ENCODE measurements at regions not wholly inside any gene's neighbourhood (a gene's known extent, or its start where the extent isn't known, plus 50 kb on each side); places are given as distances from the start of the nearest gene placed in this dataset.

GRCh38 chr4:22070256-22070655, 121.7 kb upstream of the KCNIP4 start (continued):
- TF ChIP-seq, protein P1, sequence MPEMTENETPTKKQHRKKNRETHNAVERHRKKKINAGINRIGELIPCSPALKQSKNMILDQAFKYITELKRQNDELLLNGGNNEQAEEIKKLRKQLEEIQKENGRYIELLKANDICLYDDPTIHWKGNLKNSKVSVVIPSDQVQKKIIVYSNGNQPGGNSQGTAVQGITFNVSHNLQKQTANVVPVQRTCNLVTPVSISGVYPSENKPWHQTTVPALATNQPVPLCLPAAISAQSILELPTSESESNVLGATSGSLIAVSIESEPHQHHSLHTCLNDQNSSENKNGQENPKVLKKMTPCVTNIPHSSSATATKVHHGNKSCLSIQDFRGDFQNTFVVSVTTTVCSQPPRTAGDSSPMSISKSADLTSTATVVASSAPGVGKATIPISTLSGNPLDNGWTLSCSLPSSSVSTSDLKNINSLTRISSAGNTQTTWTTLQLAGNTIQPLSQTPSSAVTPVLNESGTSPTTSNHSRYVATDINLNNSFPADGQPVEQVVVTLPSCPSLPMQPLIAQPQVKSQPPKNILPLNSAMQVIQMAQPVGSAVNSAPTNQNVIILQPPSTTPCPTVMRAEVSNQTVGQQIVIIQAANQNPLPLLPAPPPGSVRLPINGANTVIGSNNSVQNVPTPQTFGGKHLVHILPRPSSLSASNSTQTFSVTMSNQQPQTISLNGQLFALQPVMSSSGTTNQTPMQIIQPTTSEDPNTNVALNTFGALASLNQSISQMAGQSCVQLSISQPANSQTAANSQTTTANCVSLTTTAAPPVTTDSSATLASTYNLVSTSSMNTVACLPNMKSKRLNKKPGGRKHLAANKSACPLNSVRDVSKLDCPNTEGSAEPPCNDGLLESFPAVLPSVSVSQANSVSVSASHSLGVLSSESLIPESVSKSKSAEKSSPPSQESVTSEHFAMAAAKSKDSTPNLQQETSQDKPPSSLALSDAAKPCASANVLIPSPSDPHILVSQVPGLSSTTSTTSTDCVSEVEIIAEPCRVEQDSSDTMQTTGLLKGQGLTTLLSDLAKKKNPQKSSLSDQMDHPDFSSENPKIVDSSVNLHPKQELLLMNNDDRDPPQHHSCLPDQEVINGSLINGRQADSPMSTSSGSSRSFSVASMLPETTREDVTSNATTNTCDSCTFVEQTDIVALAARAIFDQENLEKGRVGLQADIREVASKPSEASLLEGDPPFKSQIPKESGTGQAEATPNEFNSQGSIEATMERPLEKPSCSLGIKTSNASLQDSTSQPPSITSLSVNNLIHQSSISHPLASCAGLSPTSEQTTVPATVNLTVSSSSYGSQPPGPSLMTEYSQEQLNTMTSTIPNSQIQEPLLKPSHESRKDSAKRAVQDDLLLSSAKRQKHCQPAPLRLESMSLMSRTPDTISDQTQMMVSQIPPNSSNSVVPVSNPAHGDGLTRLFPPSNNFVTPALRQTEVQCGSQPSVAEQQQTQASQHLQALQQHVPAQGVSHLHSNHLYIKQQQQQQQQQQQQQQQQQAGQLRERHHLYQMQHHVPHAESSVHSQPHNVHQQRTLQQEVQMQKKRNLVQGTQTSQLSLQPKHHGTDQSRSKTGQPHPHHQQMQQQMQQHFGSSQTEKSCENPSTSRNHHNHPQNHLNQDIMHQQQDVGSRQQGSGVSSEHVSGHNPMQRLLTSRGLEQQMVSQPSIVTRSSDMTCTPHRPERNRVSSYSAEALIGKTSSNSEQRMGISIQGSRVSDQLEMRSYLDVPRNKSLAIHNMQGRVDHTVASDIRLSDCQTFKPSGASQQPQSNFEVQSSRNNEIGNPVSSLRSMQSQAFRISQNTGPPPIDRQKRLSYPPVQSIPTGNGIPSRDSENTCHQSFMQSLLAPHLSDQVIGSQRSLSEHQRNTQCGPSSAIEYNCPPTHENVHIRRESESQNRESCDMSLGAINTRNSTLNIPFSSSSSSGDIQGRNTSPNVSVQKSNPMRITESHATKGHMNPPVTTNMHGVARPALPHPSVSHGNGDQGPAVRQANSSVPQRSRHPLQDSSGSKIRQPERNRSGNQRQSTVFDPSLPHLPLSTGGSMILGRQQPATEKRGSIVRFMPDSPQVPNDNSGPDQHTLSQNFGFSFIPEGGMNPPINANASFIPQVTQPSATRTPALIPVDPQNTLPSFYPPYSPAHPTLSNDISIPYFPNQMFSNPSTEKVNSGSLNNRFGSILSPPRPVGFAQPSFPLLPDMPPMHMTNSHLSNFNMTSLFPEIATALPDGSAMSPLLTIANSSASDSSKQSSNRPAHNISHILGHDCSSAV (CRISPR knock-in tag; IDR thresholded peaks at IDR 0.05; ENCODE audit: borderline replicate concordance) = no peak
- TF ChIP-seq ZNF784 (CRISPR knock-in tag; IDR thresholded peaks at IDR 0.05; ENCODE audit: borderline replicate concordance) (no peak), CHD2 (IDR thresholded peaks at IDR 0.05; ENCODE audit: low read depth, low read length) (no peak), ZFYVE20 (CRISPR knock-in tag; IDR thresholded peaks at IDR 0.05; ENCODE audit: borderline replicate concordance, low read depth) (no peak), ZBTB21 (CRISPR knock-in tag; IDR thresholded peaks at IDR 0.05) (no peak), BHLHE40 (IDR thresholded peaks at IDR 0.05; ENCODE audit: low read length) (no peak), ZFP82 (CRISPR knock-in tag; IDR thresholded peaks at IDR 0.05; ENCODE audit: borderline replicate concordance) (no peak)
- TF ChIP-seq, protein P2, sequence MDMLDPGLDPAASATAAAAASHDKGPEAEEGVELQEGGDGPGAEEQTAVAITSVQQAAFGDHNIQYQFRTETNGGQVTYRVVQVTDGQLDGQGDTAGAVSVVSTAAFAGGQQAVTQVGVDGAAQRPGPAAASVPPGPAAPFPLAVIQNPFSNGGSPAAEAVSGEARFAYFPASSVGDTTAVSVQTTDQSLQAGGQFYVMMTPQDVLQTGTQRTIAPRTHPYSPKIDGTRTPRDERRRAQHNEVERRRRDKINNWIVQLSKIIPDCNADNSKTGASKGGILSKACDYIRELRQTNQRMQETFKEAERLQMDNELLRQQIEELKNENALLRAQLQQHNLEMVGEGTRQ (IDR thresholded peaks at IDR 0.05; ENCODE audit: low read depth, low read length) = no peak
- TF ChIP-seq, protein P2 (CRISPR knock-in tag; IDR thresholded peaks at IDR 0.05; ENCODE audit: borderline replicate concordance) = no peak
